ENCODE measurements at regions not wholly inside any gene's neighbourhood (a gene's known extent, or its start where the extent isn't known, plus 50 kb on each side); places are given as distances from the start of the nearest gene placed in this dataset.

GRCh38 chr7:84578825-84579224 lies 384.2 kb upstream of the SEMA3A start:
- no peak for ATAC-seq (ENCODE audit: insufficient read depth, low read depth)
- Histone ChIP-seq H3K4me2 (ENCODE audit: insufficient read depth, low read length) (no peak overlapping the region), H3K9me3 (ENCODE audit: insufficient read depth, low read length, severe bottlenecking) (no peaks in the 10 kb centered on the region)

GRCh38 chr7:84568781-84569180 lies 374.2 kb upstream of the SEMA3A start:
- H2AFZ ChIP-seq (ENCODE audit: low read depth, low read length): no peak overlapping the region
- no peak overlapping the region for H3K27ac ChIP-seq (ENCODE audit: low read length)
- H3K9me3 ChIP-seq (ENCODE audit: insufficient read depth, low read length, severe bottlenecking): no peaks in the 10 kb centered on the region
- no peak for DNase-seq
- H3K4me1 ChIP-seq (ENCODE audit: insufficient read depth, low read length): no peaks in the 10 kb centered on the region
- ATAC-seq (ENCODE audit: insufficient read depth, low read depth): no peak
- H4K20me1 ChIP-seq (ENCODE audit: insufficient read depth, low read length): no peaks in the 10 kb centered on the region
- H3K36me3 ChIP-seq (ENCODE audit: insufficient read depth, low read length): no peaks in the 10 kb centered on the region
- H3K79me2 ChIP-seq (ENCODE audit: insufficient read depth, low read length): no peaks in the 10 kb centered on the region
- H3K4me3 ChIP-seq (ENCODE audit: low read depth in 1 of 2, low read length in 2 of 2): no peak overlapping the region
- H3K4me2 ChIP-seq (ENCODE audit: insufficient read depth, low read length): no peak overlapping the region
- H3K27me3 ChIP-seq (ENCODE audit: insufficient read depth, low read length, poor library complexity): no peaks in the 10 kb centered on the region
- TF ChIP-seq CTCF (IDR thresholded peaks at IDR 0.05; ENCODE audit: borderline replicate concordance, extremely low read depth, low read length, poor library complexity, severe bottlenecking): no peak
- no peak for TF ChIP-seq EZH2 (IDR thresholded peaks at IDR 0.05; ENCODE audit: borderline replicate concordance, low read depth, low read length, severe bottlenecking)
- H3K9ac ChIP-seq (ENCODE audit: low read depth, low read length): no peak overlapping the region

More at GRCh38 chr7:84578825-84579224, 384.2 kb upstream of the SEMA3A start:
- Histone ChIP-seq H3K4me3 (ENCODE audit: low read depth in 1 of 2, low read length in 2 of 2) (no peak overlapping the region), H3K27ac (ENCODE audit: low read length) (no peak overlapping the region), H3K79me2 (ENCODE audit: insufficient read depth, low read length) (no peaks in the 10 kb centered on the region), H2AFZ (ENCODE audit: low read depth, low read length) (no peak overlapping the region), H3K36me3 (ENCODE audit: insufficient read depth, low read length) (no peaks in the 10 kb centered on the region), H4K20me1 (ENCODE audit: insufficient read depth, low read length) (no peaks in the 10 kb centered on the region), H3K4me1 (ENCODE audit: insufficient read depth, low read length) (no peaks in the 10 kb centered on the region), H3K9ac (ENCODE audit: low read depth, low read length) (no peak overlapping the region), H3K27me3 (ENCODE audit: insufficient read depth, low read length, poor library complexity) (no peaks in the 10 kb centered on the region)
- no peak for DNase-seq
- TF ChIP-seq EZH2 (IDR thresholded peaks at IDR 0.05; ENCODE audit: borderline replicate concordance, low read depth, low read length, severe bottlenecking) (no peak), CTCF (IDR thresholded peaks at IDR 0.05; ENCODE audit: borderline replicate concordance, extremely low read depth, low read length, poor library complexity, severe bottlenecking) (no peak)

- no peak overlapping the region for H3K4me3 ChIP-seq (ENCODE audit: low read depth in 1 of 2, low read length in 2 of 2)
- ATAC-seq (ENCODE audit: insufficient read depth, low read depth) (no peak), DNase-seq (no peak)
- H3K27ac ChIP-seq (ENCODE audit: low read length): no peak overlapping the region
- H4K20me1 ChIP-seq (ENCODE audit: insufficient read depth, low read length): no peaks in the 10 kb centered on the region
- H3K27me3 ChIP-seq (ENCODE audit: insufficient read depth, low read length, poor library complexity): no peaks in the 10 kb centered on the region
- H3K79me2 ChIP-seq (ENCODE audit: insufficient read depth, low read length): no peaks in the 10 kb centered on the region
- TF ChIP-seq EZH2 (IDR thresholded peaks at IDR 0.05; ENCODE audit: borderline replicate concordance, low read depth, low read length, severe bottlenecking): no peak
- no peak for TF ChIP-seq CTCF (IDR thresholded peaks at IDR 0.05; ENCODE audit: borderline replicate concordance, extremely low read depth, low read length, poor library complexity, severe bottlenecking)
- no peaks in the 10 kb centered on the region for H3K9me3 ChIP-seq (ENCODE audit: insufficient read depth, low read length, severe bottlenecking)
- no peaks in the 10 kb centered on the region for H3K4me1 ChIP-seq (ENCODE audit: insufficient read depth, low read length)
- H3K36me3 ChIP-seq (ENCODE audit: insufficient read depth, low read length): no peaks in the 10 kb centered on the region
- H2AFZ ChIP-seq (ENCODE audit: low read depth, low read length): no peak overlapping the region
- no peak overlapping the region for H3K9ac ChIP-seq (ENCODE audit: low read depth, low read length)
- H3K4me2 ChIP-seq (ENCODE audit: insufficient read depth, low read length): no peak overlapping the region
These were observed 370.9 kb upstream of the SEMA3A start for GRCh38 chr7:84565345-84566074.

All from DND-41 (cell line).